ENCODE measurements at regions not wholly inside any gene's neighbourhood (a gene's known extent, or its start where the extent isn't known, plus 50 kb on each side); places are given as distances from the start of the nearest gene placed in this dataset.

- ChIA-PET POLR2A (no interaction called here), CTCF (no interaction called here)
- no peak for DNase-seq
- H3K4me3 Mint-ChIP-seq, result no peak overlapping the region
- no peaks in the 10 kb centered on the region for H3K36me3 Mint-ChIP-seq (ENCODE audit: low read depth)
- no peaks in the 10 kb centered on the region for H3K27me3 Mint-ChIP-seq
- H3K27ac Mint-ChIP-seq, result no peak overlapping the region
- no peaks in the 10 kb centered on the region for H3K4me1 Mint-ChIP-seq
- H3K9me3 Mint-ChIP-seq, result peaks cover 4% of the 10 kb centered on the region
Measured at GRCh38 chr14:87184180-87184579, 808.8 kb downstream of the GALC start.

DNA sequence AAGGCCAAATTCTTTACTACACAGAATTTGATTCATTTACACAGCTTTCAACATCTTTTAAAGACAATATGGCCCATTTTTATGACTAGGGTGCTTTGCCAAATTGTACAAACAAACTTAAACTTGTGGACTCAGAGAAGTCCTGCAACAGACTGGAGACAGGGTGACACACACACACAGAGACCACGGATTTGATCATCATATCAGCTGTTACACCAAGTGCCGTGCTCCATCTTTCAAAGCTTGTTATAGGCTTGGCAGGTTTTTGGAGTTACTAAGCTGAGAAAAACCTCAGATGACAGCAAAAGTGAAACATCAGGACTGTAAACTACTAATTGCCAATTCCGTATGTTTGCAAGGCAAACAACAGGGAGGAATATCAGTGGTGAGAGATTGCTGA lies 811.7 kb downstream of the GALC start:
- Mint-ChIP-seq H3K27ac (no peak overlapping the region), H3K9me3 (peaks cover 4% of the 10 kb centered on the region), H3K27me3 (no peaks in the 10 kb centered on the region), H3K4me3 (no peak overlapping the region), H3K4me1 (no peaks in the 10 kb centered on the region), H3K36me3 (ENCODE audit: low read depth) (no peaks in the 10 kb centered on the region)
- ChIA-PET POLR2A (no interaction called here), CTCF (no interaction called here)
- no peak for DNase-seq

DNA sequence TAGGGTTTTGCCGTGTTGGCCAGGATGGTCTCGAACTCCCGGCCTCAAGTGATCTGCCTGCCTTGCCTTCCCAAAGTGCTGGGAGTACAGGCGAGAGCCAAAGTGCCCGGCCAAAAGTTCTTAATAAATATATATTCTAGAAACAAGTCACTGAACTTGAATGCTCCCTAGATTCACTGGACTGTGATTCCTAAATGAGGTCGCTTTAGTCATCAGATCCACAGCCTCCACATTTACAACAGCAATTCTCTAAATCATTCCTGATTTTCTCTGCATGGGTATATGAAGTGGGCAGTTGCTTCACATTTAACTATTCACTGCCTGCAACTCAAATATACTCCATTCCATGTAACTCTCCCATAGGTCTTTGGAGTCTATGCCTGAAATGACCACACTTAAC lies 813.0 kb downstream of the GALC start:
- Mint-ChIP-seq H3K27me3 (no peaks in the 10 kb centered on the region), H3K4me1 (no peaks in the 10 kb centered on the region), H3K36me3 (ENCODE audit: low read depth) (no peaks in the 10 kb centered on the region), H3K9me3 (peaks cover 4% of the 10 kb centered on the region), H3K27ac (no peak overlapping the region), H3K4me3 (no peak overlapping the region)
- CTCF ChIA-PET, result no interaction called here
- POLR2A ChIA-PET, result no interaction called here
- DNase-seq, result no peak

- POLR2A ChIA-PET, result no interaction called here
- CTCF ChIA-PET, result no interaction called here
- no peak overlapping the region for H3K4me3 Mint-ChIP-seq
- H3K9me3 Mint-ChIP-seq, result peaks cover 4% of the 10 kb centered on the region
- no peaks in the 10 kb centered on the region for H3K36me3 Mint-ChIP-seq (ENCODE audit: low read depth)
- no peak for DNase-seq
- no peaks in the 10 kb centered on the region for H3K27me3 Mint-ChIP-seq
- H3K27ac Mint-ChIP-seq, result no peak overlapping the region
- H3K4me1 Mint-ChIP-seq, result no peaks in the 10 kb centered on the region
Measured at GRCh38 chr14:87178277-87178676, 814.7 kb downstream of the GALC start.

- POLR2A ChIA-PET, result no interaction called here
- DNase-seq, result no peak
- H3K36me3 Mint-ChIP-seq (ENCODE audit: low read depth), result no peaks in the 10 kb centered on the region
- no peaks in the 10 kb centered on the region for H3K27me3 Mint-ChIP-seq
- no peak overlapping the region for H3K4me3 Mint-ChIP-seq
- no peaks in the 10 kb centered on the region for H3K4me1 Mint-ChIP-seq
- H3K27ac Mint-ChIP-seq, result no peak overlapping the region
- peaks cover 7% of the 10 kb centered on the region for H3K9me3 Mint-ChIP-seq
- CTCF ChIA-PET, result no interaction called here
Measured at GRCh38 chr14:87175175-87175574, 817.8 kb downstream of the GALC start.

DNA sequence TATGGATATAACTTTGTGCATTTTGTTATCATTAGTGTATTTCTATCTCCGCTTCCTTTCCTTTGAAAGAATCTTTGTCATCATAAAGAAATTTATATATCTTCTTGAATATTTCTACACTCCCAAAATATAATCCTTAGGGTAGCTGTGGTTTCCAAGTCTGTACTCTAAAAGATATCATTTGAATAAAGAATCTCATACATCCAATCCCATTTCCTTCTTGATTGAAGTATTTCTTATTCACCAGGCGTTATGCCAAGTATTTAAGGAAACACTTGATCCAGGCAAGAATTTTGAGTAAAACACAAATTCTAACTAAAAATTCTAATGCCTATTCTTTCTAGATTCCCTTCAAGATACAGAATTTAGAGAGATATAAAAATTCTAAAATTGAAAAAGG lies 821.8 kb downstream of the GALC start:
- Mint-ChIP-seq H3K27me3 (no peaks in the 10 kb centered on the region), H3K27ac (no peak overlapping the region), H3K4me1 (no peaks in the 10 kb centered on the region), H3K36me3 (ENCODE audit: low read depth) (no peaks in the 10 kb centered on the region), H3K9me3 (peaks cover 11% of the 10 kb centered on the region), H3K4me3 (no peak overlapping the region)
- ChIA-PET POLR2A (no interaction called here), CTCF (no interaction called here)
- no peak for DNase-seq

GRCh38 chr14:87170179-87170578 lies 822.8 kb downstream of the GALC start:
- H3K27me3 Mint-ChIP-seq, result no peaks in the 10 kb centered on the region
- no peaks in the 10 kb centered on the region for H3K4me1 Mint-ChIP-seq
- peaks cover 11% of the 10 kb centered on the region for H3K9me3 Mint-ChIP-seq
- DNase-seq, result no peak
- H3K36me3 Mint-ChIP-seq (ENCODE audit: low read depth), result no peaks in the 10 kb centered on the region
- ChIA-PET CTCF (no interaction called here), POLR2A (no interaction called here)
- H3K4me3 Mint-ChIP-seq, result no peak overlapping the region
- no peak overlapping the region for H3K27ac Mint-ChIP-seq

GRCh38 chr14:87169362-87169761 lies 823.6 kb downstream of the GALC start:
- POLR2A ChIA-PET, result no interaction called here
- Mint-ChIP-seq H3K9me3 (peaks cover 11% of the 10 kb centered on the region), H3K36me3 (ENCODE audit: low read depth) (no peaks in the 10 kb centered on the region), H3K4me3 (no peak overlapping the region), H3K27me3 (no peaks in the 10 kb centered on the region), H3K27ac (no peak overlapping the region), H3K4me1 (no peaks in the 10 kb centered on the region)
- CTCF ChIA-PET, result no interaction called here
- no peak for DNase-seq

- no peaks in the 10 kb centered on the region for H3K36me3 Mint-ChIP-seq (ENCODE audit: low read depth)
- peaks cover 2% of the 10 kb centered on the region for H3K9me3 Mint-ChIP-seq
- H3K27me3 Mint-ChIP-seq, result no peaks in the 10 kb centered on the region
- H3K27ac Mint-ChIP-seq, result no peak overlapping the region
- CTCF ChIA-PET, result no interaction called here
- no peak overlapping the region for H3K4me3 Mint-ChIP-seq
- no peak for DNase-seq
- POLR2A ChIA-PET, result no interaction called here
- H3K4me1 Mint-ChIP-seq, result no peaks in the 10 kb centered on the region
Measured at GRCh38 chr14:87161502-87161901, 831.5 kb downstream of the GALC start.

DNA sequence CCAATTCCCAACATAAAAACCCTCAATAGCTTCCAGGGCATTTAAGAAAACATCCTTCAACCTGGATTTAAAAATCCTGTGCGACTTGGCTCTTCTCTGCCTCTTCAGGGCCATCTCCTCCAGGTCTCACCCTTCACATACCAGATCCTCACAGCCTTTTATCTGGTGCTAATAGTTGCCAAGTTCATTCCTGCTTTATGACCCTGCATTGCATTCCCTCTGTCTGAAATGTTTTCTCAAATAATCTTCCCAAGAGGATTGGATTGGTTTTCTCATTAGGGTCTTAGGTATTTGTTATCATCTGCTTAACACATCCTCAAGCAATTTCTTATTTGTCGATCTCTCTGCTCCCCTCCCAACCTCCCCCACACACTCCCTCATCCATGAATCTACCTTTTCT lies 832.0 kb downstream of the GALC start:
- Mint-ChIP-seq H3K27me3 (no peaks in the 10 kb centered on the region), H3K4me1 (no peaks in the 10 kb centered on the region), H3K9me3 (peaks cover 2% of the 10 kb centered on the region), H3K27ac (no peak overlapping the region), H3K36me3 (ENCODE audit: low read depth) (no peaks in the 10 kb centered on the region), H3K4me3 (no peak overlapping the region)
- POLR2A ChIA-PET, result no interaction called here
- CTCF ChIA-PET, result no interaction called here
- DNase-seq, result no peak

- CTCF ChIA-PET, result no interaction called here
- Mint-ChIP-seq H3K4me3 (no peak overlapping the region), H3K4me1 (no peaks in the 10 kb centered on the region), H3K36me3 (ENCODE audit: low read depth) (no peaks in the 10 kb centered on the region), H3K9me3 (peaks cover 5% of the 10 kb centered on the region), H3K27ac (no peak overlapping the region), H3K27me3 (no peaks in the 10 kb centered on the region)
- no peak for DNase-seq
- POLR2A ChIA-PET, result no interaction called here
Measured at GRCh38 chr14:87158283-87158682, 834.7 kb downstream of the GALC start.

DNA sequence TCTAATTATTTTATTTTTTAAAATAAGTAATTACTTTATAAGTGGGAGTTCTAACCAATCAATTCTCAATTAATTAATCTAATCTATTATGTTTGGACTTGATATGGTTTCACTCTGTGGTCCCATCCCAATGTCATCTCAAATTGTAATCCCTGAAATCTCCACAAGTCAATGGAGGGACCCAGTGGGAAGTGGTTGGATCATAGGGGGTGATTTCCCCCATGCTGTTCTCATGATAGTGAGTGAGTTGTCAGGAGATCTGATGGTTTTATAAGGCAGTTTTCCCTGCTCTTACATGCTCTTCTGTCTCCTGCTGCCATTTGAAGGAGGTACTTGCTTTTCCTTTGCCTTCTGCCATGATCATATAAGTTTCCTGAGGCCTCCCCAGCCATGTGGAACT lies 836.1 kb downstream of the GALC start:
- POLR2A ChIA-PET, result no interaction called here

DNA sequence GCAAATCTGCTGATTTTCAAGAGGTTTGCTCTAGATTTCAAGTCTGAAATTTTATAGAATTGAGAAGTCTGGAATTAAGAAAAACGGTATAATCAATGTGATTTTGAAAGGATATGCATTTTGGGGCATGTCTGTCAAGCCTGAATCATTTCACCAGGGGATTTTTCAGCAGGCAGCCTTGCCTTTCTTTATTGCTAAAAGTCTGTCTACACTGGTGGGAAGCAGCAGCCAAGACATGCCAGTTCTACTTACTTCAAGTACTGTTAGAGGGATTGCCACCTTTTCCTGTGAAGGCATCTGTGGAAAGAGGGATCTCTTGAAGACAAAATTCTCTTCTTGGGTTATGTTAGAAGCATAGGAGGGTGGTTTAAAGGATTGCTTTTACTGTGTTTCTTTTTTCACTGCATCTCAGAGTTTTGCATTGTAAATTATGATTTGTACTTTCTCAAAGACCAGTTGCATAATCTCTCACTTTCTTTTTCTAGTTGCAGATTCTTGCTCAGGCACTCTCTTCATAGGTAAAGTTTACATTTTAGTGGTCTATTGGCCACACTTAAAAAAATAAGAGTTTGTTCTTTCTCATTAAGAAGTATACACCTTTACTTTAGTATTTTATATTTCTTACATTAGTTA lies 837.0 kb downstream of the GALC start:
- ChIA-PET POLR2A (no interaction called here), CTCF (no interaction called here)
- DNase-seq, result no peak
- no peaks in the 10 kb centered on the region for H3K4me1 Mint-ChIP-seq
- no peaks in the 10 kb centered on the region for H3K36me3 Mint-ChIP-seq (ENCODE audit: low read depth)
- no peak overlapping the region for H3K27ac Mint-ChIP-seq
- no peaks in the 10 kb centered on the region for H3K27me3 Mint-ChIP-seq
- H3K4me3 Mint-ChIP-seq, result no peak overlapping the region
- peaks cover 2% of the 10 kb centered on the region for H3K9me3 Mint-ChIP-seq

More for the DNA sequence above, 836.1 kb downstream of the GALC start:
- DNase-seq, result no peak
- Mint-ChIP-seq H3K36me3 (ENCODE audit: low read depth) (no peaks in the 10 kb centered on the region), H3K27ac (no peak overlapping the region), H3K4me1 (no peaks in the 10 kb centered on the region), H3K27me3 (no peaks in the 10 kb centered on the region), H3K4me3 (no peak overlapping the region), H3K9me3 (peaks cover 5% of the 10 kb centered on the region)
- CTCF ChIA-PET, result no interaction called here

DNA sequence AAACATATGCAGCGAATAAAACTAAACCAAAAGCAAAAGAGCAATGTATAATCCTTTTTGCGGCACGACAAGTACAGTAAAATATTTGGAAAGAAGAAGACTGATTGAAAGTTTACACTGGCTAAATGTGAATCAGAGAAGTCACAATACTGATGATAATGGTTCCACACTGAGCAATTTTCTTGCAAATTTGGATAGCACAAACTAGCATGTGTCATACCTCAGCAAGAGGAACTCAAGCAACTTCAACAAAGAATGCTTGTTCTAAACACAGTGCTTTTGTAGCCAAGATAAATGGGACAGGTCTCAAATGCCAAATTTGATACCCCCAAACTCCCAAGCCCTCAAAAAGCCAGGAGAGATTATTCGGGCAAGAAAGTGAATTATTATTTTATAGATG lies 839.1 kb downstream of the GALC start:
- CTCF ChIA-PET, result no interaction called here
- POLR2A ChIA-PET, result no interaction called here
- Mint-ChIP-seq H3K27me3 (no peaks in the 10 kb centered on the region), H3K4me1 (no peaks in the 10 kb centered on the region), H3K36me3 (ENCODE audit: low read depth) (no peaks in the 10 kb centered on the region), H3K9me3 (peaks cover 2% of the 10 kb centered on the region), H3K4me3 (no peak overlapping the region), H3K27ac (no peak overlapping the region)
- no peak for DNase-seq

GRCh38 chr14:87153391-87153790 lies 839.6 kb downstream of the GALC start:
- H3K36me3 Mint-ChIP-seq (ENCODE audit: low read depth), result no peaks in the 10 kb centered on the region
- H3K9me3 Mint-ChIP-seq, result peaks cover 2% of the 10 kb centered on the region
- POLR2A ChIA-PET, result no interaction called here
- H3K27ac Mint-ChIP-seq, result no peak overlapping the region
- H3K4me1 Mint-ChIP-seq, result no peaks in the 10 kb centered on the region
- no peak overlapping the region for H3K4me3 Mint-ChIP-seq
- DNase-seq, result no peak
- no peaks in the 10 kb centered on the region for H3K27me3 Mint-ChIP-seq
- CTCF ChIA-PET, result no interaction called here
